ENCODE measurements at regions not wholly inside any gene's neighbourhood (a gene's known extent, or its start where the extent isn't known, plus 50 kb on each side); places are given as distances from the start of the nearest gene placed in this dataset.

GRCh38 chr5:179475208-179475751 lies 75.1 kb upstream of the RUFY1 start:
- Histone ChIP-seq H3K9me3 (no peaks in the 10 kb centered on the region), H3K27ac (no peak overlapping the region), H3K4me3 (no peak overlapping the region), H3K4me1 (no peaks in the 10 kb centered on the region), H3K27me3 (no peaks in the 10 kb centered on the region), H3K36me3 (no peaks in the 10 kb centered on the region)
- no peak for TF ChIP-seq CTCF (IDR thresholded peaks at IDR 0.05)
- no peak for DNase-seq (ENCODE audit: low spot score)

GRCh38 chr5:179472641-179473040 lies 77.7 kb upstream of the RUFY1 start:
- Histone ChIP-seq H3K4me1 (no peaks in the 10 kb centered on the region), H3K27me3 (no peaks in the 10 kb centered on the region), H3K27ac (no peak overlapping the region), H3K4me3 (no peak overlapping the region), H3K36me3 (no peaks in the 10 kb centered on the region), H3K9me3 (no peaks in the 10 kb centered on the region)
- no peak for DNase-seq (ENCODE audit: low spot score)
- no peak for TF ChIP-seq CTCF (IDR thresholded peaks at IDR 0.05)

- no peak overlapping the region for H3K27ac ChIP-seq
- TF ChIP-seq CTCF (IDR thresholded peaks at IDR 0.05) = no peak
- no peaks in the 10 kb centered on the region for H3K36me3 ChIP-seq
- H3K4me1 ChIP-seq = no peaks in the 10 kb centered on the region
- no peak overlapping the region for H3K4me3 ChIP-seq
- H3K27me3 ChIP-seq = no peaks in the 10 kb centered on the region
- DNase-seq (ENCODE audit: low spot score) = no peak
- H3K9me3 ChIP-seq = no peaks in the 10 kb centered on the region
Measured at GRCh38 chr5:179472174-179472573, 78.2 kb upstream of the RUFY1 start.

GRCh38 chr5:179470201-179470600 lies 80.2 kb upstream of the RUFY1 start:
- TF ChIP-seq CTCF (IDR thresholded peaks at IDR 0.05) = no peak
- Histone ChIP-seq H3K36me3 (no peaks in the 10 kb centered on the region), H3K9me3 (peaks cover 0 to under 1% of the 10 kb centered on the region in 2 donors), H3K4me3 (no peak overlapping the region), H3K4me1 (no peaks in the 10 kb centered on the region), H3K27ac (no peak overlapping the region), H3K27me3 (no peaks in the 10 kb centered on the region)
- no peak for DNase-seq (ENCODE audit: low spot score)

GRCh38 chr5:179468696-179469095 lies 81.7 kb upstream of the RUFY1 start:
- no peak overlapping the region for H3K4me3 ChIP-seq
- no peaks in the 10 kb centered on the region for H3K4me1 ChIP-seq
- no peaks in the 10 kb centered on the region for H3K36me3 ChIP-seq
- H3K27ac ChIP-seq = no peak overlapping the region
- no peak for DNase-seq (ENCODE audit: low spot score)
- H3K9me3 ChIP-seq = peaks cover 0 to 12% of the 10 kb centered on the region in 2 donors
- no peak for TF ChIP-seq CTCF (IDR thresholded peaks at IDR 0.05)
- no peaks in the 10 kb centered on the region for H3K27me3 ChIP-seq

- Histone ChIP-seq H3K36me3 (no peaks in the 10 kb centered on the region), H3K9me3 (peaks cover 0 to 12% of the 10 kb centered on the region in 2 donors), H3K27me3 (no peaks in the 10 kb centered on the region), H3K4me3 (no peak overlapping the region), H3K4me1 (no peaks in the 10 kb centered on the region), H3K27ac (no peak overlapping the region)
- TF ChIP-seq CTCF (IDR thresholded peaks at IDR 0.05) = no peak
- DNase-seq (ENCODE audit: low spot score) = no peak
Measured at GRCh38 chr5:179467441-179467840, 82.9 kb upstream of the RUFY1 start.
